HL-60 (cell line): ENCODE measurements at regions not wholly inside any gene's neighbourhood (a gene's known extent, or its start where the extent isn't known, plus 50 kb on each side); places are given as distances from the start of the nearest gene placed in this dataset.

Experiments used
- DNase-seq, 2 experiments: peaks; one replicate each; pipeline ENCODE4 v3.0.0-alpha.2; 2010 to 2020; ENCODE audit warnings: low read depth in 1 of 2, low spot score in 1 of 2
- H3K27ac ChIP-seq: fragments of 250-450 bp; sonication (Bioruptor Pico); replicated peaks from 2 replicates; pipeline ENCODE4 v1.5.1; 2020; ENCODE audit warnings: mild to moderate bottlenecking, moderate library complexity
- H3K27me3 ChIP-seq: fragments of 250-450 bp; sonication (Bioruptor Pico); 2 replicates; pipeline ENCODE4 v1.5.1; 2021; ENCODE audit warnings: mild to moderate bottlenecking, moderate library complexity; ENCODE audit not compliant: insufficient read depth, poor library complexity, severe bottlenecking
- H3K4me3 ChIP-seq: replicated peaks from 2 replicates; pipeline ENCODE4 v1.5.1; 2011; ENCODE audit warnings: mild to moderate bottlenecking, control low read depth, low read length; ENCODE audit not compliant: insufficient read depth
- CTCF ChIP-seq: IDR thresholded peaks from one replicate; pipeline ENCODE4 v1.5.1; 2011; ENCODE audit warnings: low read length, control low read depth, inconsistent platforms; ENCODE audit not compliant: insufficient read depth
- GABPA ChIP-seq: IDR thresholded peaks from 2 replicates; pipeline ENCODE4 v1.6.1; 2012; ENCODE audit warnings: low read depth
- POLR2AphosphoS5 ChIP-seq: IDR thresholded peaks from 2 replicates; pipeline ENCODE4 v1.6.1; 2012; ENCODE audit warnings: low read depth
- REST ChIP-seq: IDR thresholded peaks from 2 replicates; pipeline ENCODE4 v1.6.1; 2012; ENCODE audit warnings: low read depth; ENCODE audit not compliant: insufficient replicate concordance
- SPI1 ChIP-seq: IDR thresholded peaks from 2 replicates; pipeline ENCODE4 v1.6.1; 2012; ENCODE audit warnings: low read depth, mild to moderate bottlenecking, borderline replicate concordance

GRCh38 chr9:116045083-116045482 is 108.5 kb upstream of the PAPPA start:
- H3K4me3 ChIP-seq: no peak overlapping the region
- no peaks in the 10 kb centered on the region for H3K27me3 ChIP-seq
- TF ChIP-seq GABPA: no peak
- no peak for TF ChIP-seq CTCF
- TF ChIP-seq SPI1: no peak
- TF ChIP-seq POLR2AphosphoS5: no peak
- H3K27ac ChIP-seq: no peak overlapping the region
- no peak for DNase-seq

- DNase-seq: no peak
- Histone ChIP-seq H3K27ac (no peak overlapping the region), H3K27me3 (no peaks in the 10 kb centered on the region), H3K4me3 (no peak overlapping the region)
- no peak for TF ChIP-seq REST
- no peak for TF ChIP-seq GABPA
- TF ChIP-seq SPI1: no peak
- TF ChIP-seq POLR2AphosphoS5: no peak
- no peak for TF ChIP-seq CTCF
Measured at GRCh38 chr9:116048081-116048480, 105.5 kb upstream of the PAPPA start.

- Histone ChIP-seq H3K4me3 (no peak overlapping the region), H3K27ac (no peak overlapping the region), H3K27me3 (no peaks in the 10 kb centered on the region)
- TF ChIP-seq CTCF (no peak), GABPA (no peak), SPI1 (no peak), REST (no peak), POLR2AphosphoS5 (no peak)
- no peak for DNase-seq
Measured at GRCh38 chr9:116049456-116049855, 104.1 kb upstream of the PAPPA start.

- H3K27me3 ChIP-seq: no peaks in the 10 kb centered on the region
- no peak overlapping the region for H3K27ac ChIP-seq
- DNase-seq: no peak
- TF ChIP-seq REST (no peak), CTCF (no peak), POLR2AphosphoS5 (no peak), SPI1 (no peak), GABPA (no peak)
- no peak overlapping the region for H3K4me3 ChIP-seq
Measured at GRCh38 chr9:116051528-116051927, 102.1 kb upstream of the PAPPA start.
